ENCODE measurements at regions not wholly inside any gene's neighbourhood (a gene's known extent, or its start where the extent isn't known, plus 50 kb on each side); places are given as distances from the start of the nearest gene placed in this dataset.
"Not testable (repeated sequence)": the region's sequence is repeated elsewhere in the genome, so short reads cannot be mapped to it uniquely, and the experiment has no call there.

DNA sequence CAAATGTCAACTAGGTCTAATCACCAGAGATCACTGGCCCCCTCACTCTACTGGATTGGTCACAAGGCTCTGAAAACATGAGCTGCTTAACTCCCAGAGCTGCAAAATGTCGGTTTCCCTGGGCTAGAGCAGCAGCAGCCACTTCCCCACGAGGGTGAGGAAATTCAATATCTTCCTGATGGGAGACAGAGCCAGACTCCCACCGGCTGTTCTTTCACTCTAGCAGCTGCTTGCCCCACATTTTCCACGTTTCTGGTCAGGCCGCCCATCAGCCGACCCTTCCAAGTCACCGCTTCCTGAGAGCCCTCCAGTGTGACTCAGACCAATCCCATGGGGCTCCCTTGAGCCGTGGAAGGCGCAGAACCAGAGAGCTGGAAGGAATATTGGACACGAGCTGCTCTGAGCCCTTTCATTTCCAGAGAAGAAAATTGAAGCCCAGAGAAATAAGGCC lies 227.0 kb downstream of the ADAMTS15 start:
- no peak overlapping the region for H3K4me3 ChIP-seq
- H3K27me3 ChIP-seq = no peaks in the 10 kb centered on the region
- H3K27ac ChIP-seq = peak overlapping the region in 1 of 4 donors; percentile 4
- TF ChIP-seq POLR2A (IDR thresholded peaks at IDR 0.05) = no peak
- no peaks in the 10 kb centered on the region for H3K36me3 ChIP-seq (replicated peaks in 1 of 2; ENCODE audit: insufficient read depth in 1 of 2, low read depth in 2 of 2)
- H3K9me3 ChIP-seq = peaks cover 0 to 12% (median 2%) of the 10 kb centered on the region in 3 donors
- DNase-seq = peak in 3 of 4 donors; percentile 41 to 60 (median 45)
- peaks cover 9% of the 10 kb centered on the region for H3K4me1 ChIP-seq
- ATAC-seq = peak; percentile 34
- WGBS, 2 donors = 57 to 63% methylated on average over 10 of the region's 10 CpGs
- intact Hi-C loops (cut with DNase I) = no loop called here

DNA sequence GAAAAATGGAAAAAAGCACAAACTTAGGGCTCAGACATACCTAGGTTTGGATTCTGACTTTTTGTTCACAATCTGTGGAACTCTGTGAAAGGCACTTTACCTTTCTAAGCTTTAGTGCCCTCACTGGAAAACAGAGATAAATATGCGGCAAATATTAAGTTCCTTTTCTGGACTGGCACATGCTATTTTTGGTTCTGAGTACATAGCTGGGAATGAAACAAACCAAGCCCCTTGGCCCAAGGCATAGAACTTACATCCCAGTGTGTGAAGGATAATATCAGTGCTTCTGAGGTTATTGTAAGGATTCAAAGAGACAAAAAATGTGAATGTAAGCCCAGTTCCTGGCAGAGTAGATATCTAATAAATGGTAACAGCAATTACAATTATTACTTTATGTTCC lies 227.5 kb downstream of the ADAMTS15 start:
- no peak for ATAC-seq
- TF ChIP-seq, protein P1, sequence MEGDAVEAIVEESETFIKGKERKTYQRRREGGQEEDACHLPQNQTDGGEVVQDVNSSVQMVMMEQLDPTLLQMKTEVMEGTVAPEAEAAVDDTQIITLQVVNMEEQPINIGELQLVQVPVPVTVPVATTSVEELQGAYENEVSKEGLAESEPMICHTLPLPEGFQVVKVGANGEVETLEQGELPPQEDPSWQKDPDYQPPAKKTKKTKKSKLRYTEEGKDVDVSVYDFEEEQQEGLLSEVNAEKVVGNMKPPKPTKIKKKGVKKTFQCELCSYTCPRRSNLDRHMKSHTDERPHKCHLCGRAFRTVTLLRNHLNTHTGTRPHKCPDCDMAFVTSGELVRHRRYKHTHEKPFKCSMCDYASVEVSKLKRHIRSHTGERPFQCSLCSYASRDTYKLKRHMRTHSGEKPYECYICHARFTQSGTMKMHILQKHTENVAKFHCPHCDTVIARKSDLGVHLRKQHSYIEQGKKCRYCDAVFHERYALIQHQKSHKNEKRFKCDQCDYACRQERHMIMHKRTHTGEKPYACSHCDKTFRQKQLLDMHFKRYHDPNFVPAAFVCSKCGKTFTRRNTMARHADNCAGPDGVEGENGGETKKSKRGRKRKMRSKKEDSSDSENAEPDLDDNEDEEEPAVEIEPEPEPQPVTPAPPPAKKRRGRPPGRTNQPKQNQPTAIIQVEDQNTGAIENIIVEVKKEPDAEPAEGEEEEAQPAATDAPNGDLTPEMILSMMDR (IDR thresholded peaks at IDR 0.05) = no peak
- TF ChIP-seq POLR2A (IDR thresholded peaks at IDR 0.05) = no peak
- H3K27ac ChIP-seq = peak overlapping the region in 1 of 4 donors; percentile 4

DNA sequence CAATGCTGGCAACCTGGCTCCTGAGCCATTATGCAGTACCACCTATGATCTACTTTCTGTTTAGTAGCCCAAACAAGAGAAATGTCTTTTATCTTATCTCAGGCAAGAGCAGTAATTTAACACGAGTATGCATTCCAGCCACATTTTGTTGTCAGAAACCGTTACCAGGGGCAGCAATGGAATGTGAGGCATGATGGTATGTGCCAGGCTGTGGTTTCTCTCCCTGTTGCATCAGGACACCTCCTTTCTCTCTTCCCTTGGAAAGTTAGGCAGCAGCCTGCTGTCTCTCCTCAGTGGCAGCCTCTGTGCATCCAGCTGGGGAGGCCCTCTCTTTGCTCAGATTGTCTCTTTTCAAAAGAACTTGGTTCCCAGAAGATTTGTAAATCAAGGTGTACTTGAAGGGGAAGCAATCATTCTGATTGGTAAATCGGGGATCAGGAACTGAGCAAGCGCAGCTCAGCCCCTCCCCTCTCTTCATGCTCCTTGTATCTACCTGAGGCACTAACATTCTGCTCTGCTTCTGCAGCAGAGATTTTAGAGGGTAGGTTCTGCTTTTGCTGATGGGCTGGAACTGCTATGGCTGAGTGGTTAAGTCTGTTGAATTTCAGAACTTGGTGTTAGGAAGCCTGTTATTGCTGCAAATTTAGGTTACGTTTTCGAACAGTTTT lies 229.2 kb downstream of the ADAMTS15 start:
- Histone ChIP-seq H3K9me3 (peaks cover 0 to 12% (median 2%) of the 10 kb centered on the region in 3 donors), H3K4me3 (no peak overlapping the region), H3K27me3 (no peaks in the 10 kb centered on the region), H3K27ac (peak overlapping the region in 2 of 4 donors; percentile 40 to 42), H3K4me1 (peaks cover 9% of the 10 kb centered on the region), H3K36me3 (replicated peaks in 1 of 2; ENCODE audit: insufficient read depth in 1 of 2, low read depth in 2 of 2) (no peaks in the 10 kb centered on the region)
- WGBS, 2 donors = 37 to 42% methylated on average over 6 of the region's 6 CpGs
- intact Hi-C loops (cut with DNase I) = no loop called here
- peak in 2 of 4 donors; percentile 31 to 35 for DNase-seq
- ATAC-seq = peak; percentile 80
- TF ChIP-seq, protein P1 (IDR thresholded peaks at IDR 0.05) = no peak

More for the DNA sequence above, 227.5 kb downstream of the ADAMTS15 start:
- Histone ChIP-seq H3K4me1 (peaks cover 9% of the 10 kb centered on the region), H3K27me3 (no peaks in the 10 kb centered on the region), H3K4me3 (no peak overlapping the region), H3K36me3 (replicated peaks in 1 of 2; ENCODE audit: insufficient read depth in 1 of 2, low read depth in 2 of 2) (no peaks in the 10 kb centered on the region), H3K9me3 (peaks cover 0 to 12% (median 2%) of the 10 kb centered on the region in 3 donors)
- DNase-seq = no peak
- 71 to 80% methylated on average over 1 of the region's 1 CpG for WGBS, 2 donors
- intact Hi-C loops (cut with DNase I) = no loop called here

DNA sequence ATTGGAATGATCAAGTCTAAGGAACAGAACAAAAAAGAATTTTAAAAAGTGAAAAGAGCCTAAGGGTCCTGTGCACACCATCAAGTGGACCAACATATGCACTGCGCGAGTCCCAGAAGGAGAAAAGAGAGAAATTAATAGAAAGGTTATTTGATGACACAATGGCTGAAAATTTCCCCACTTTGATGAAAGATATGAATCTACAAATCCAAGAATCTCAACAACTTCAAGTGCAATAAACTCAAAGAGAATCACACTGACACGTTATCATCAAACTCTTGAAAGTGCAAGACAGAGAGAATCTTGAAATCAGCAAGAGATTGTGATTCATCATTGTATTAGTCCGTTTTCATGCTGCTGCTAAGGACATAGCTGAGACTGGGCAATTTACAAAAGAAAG lies 230.8 kb downstream of the ADAMTS15 start:
- H3K4me1 ChIP-seq = peaks cover 9% of the 10 kb centered on the region
- peaks cover 0 to 12% (median 2%) of the 10 kb centered on the region in 3 donors for H3K9me3 ChIP-seq
- no peak overlapping the region for H3K27ac ChIP-seq
- H3K36me3 ChIP-seq (replicated peaks in 1 of 2; ENCODE audit: insufficient read depth in 1 of 2, low read depth in 2 of 2) = no peaks in the 10 kb centered on the region
- ATAC-seq (no peak), DNase-seq (no peak)
- no peaks in the 10 kb centered on the region for H3K27me3 ChIP-seq
- TF ChIP-seq, protein P1 (IDR thresholded peaks at IDR 0.05) = no peak
- TF ChIP-seq POLR2A (IDR thresholded peaks at IDR 0.05) = no peak
- no peak overlapping the region for H3K4me3 ChIP-seq
- intact Hi-C loops (cut with DNase I) = no loop called here
- WGBS, 2 donors = 71 to 73% methylated on average over 4 of the region's 4 CpGs

DNA sequence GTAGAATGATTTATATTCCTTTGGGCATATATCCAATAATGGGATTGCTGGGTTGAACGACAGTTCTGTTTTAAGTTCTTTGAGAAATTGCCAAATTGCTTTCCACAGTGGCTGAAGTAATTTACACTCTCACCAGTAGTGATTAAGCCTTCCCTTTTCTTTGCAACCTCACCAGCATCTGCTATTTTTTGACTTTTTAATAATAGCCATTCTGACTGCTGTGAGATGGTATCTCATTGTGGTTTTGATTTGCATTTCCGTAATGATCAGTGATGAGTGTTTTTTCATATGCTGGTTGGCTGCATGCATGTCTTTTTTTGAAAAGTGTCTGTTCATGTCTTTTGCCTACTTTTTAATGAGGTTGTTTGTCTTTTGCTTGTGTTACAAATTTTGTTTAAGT lies 233.8 kb downstream of the SNX19 start:
- DNase-seq; H3K4me1 ChIP-seq; H3K4me3 ChIP-seq; H3K27me3 ChIP-seq; H3K27ac ChIP-seq; H3K36me3 ChIP-seq (replicated peaks in 1 of 2; ENCODE audit: insufficient read depth in 1 of 2, low read depth in 2 of 2); intact Hi-C loops (cut with DNase I); ATAC-seq: not testable (repeated sequence)
- peaks cover 0 to 12% (median 2%) of the 10 kb centered on the region in 3 donors for H3K9me3 ChIP-seq
- 60 to 77% methylated on average over 2 of the region's 2 CpGs for WGBS, 2 donors
